AG04450 (cell line): ENCODE measurements at regions not wholly inside any gene's neighbourhood (a gene's known extent, or its start where the extent isn't known, plus 50 kb on each side); places are given as distances from the start of the nearest gene placed in this dataset.

ENCODE experiments used
- CTCF ChIA-PET: fragments of 300-600, 350-600 bp; formaldehyde crosslinking; extraction: SDS; loops from one replicate; lab custom pipeline; 2022; ENCODE audit warnings: antibody characterized with exemption, inconsistent platforms; lab: Charles Lee
- POLR2A ChIA-PET: fragments of 350-600 bp; formaldehyde crosslinking; extraction: SDS; loops from one replicate; lab custom pipeline; 2021; ENCODE audit warnings: antibody characterized with exemption, inconsistent platforms; lab: Yijun Ruan, JAX
- DNase-seq: peaks from one replicate; pipeline ENCODE4 v3.0.0-alpha.2; 2011; ENCODE audit warnings: low read depth, low spot score
- H3K27ac ChIP-seq: one replicate; pipeline ENCODE4 v1.5.1; 2012; ENCODE audit warnings: low read depth, low read length, control low read depth
- H3K27me3 ChIP-seq: one replicate; pipeline ENCODE4 v1.6.0; 2012; ENCODE audit warnings: low read length; ENCODE audit not compliant: control insufficient read depth, insufficient read depth
- H3K4me3 ChIP-seq: 2 replicates; pipeline ENCODE4 v1.5.1; 2011; ENCODE audit warnings: mild to moderate bottlenecking, low read depth, low read length, control low read depth
- H3K9me3 ChIP-seq: 2 replicates; pipeline ENCODE4 v1.5.1; 2012; ENCODE audit warnings: low read length; ENCODE audit not compliant: control insufficient read depth, insufficient read depth
- TF ChIP-seq, protein P1 (sequence below): IDR thresholded peaks from 2 replicates; pipeline ENCODE4 v1.5.1; 2011; ENCODE audit warnings: low read depth, low read length, control low read depth, inconsistent platforms

- no peaks in the 10 kb centered on the region for H3K27me3 ChIP-seq
- POLR2A ChIA-PET: no interaction called here
- peaks cover 8% of the 10 kb centered on the region for H3K9me3 ChIP-seq
- no peak for DNase-seq
- TF ChIP-seq, protein P1, sequence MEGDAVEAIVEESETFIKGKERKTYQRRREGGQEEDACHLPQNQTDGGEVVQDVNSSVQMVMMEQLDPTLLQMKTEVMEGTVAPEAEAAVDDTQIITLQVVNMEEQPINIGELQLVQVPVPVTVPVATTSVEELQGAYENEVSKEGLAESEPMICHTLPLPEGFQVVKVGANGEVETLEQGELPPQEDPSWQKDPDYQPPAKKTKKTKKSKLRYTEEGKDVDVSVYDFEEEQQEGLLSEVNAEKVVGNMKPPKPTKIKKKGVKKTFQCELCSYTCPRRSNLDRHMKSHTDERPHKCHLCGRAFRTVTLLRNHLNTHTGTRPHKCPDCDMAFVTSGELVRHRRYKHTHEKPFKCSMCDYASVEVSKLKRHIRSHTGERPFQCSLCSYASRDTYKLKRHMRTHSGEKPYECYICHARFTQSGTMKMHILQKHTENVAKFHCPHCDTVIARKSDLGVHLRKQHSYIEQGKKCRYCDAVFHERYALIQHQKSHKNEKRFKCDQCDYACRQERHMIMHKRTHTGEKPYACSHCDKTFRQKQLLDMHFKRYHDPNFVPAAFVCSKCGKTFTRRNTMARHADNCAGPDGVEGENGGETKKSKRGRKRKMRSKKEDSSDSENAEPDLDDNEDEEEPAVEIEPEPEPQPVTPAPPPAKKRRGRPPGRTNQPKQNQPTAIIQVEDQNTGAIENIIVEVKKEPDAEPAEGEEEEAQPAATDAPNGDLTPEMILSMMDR: no peak
- CTCF ChIA-PET: no interaction called here
- H3K27ac ChIP-seq: no peak overlapping the region
- no peak overlapping the region for H3K4me3 ChIP-seq
These were observed 133.2 kb upstream of the HS3ST3A1 start for GRCh38 chr17:13734880-13735279.

DNA sequence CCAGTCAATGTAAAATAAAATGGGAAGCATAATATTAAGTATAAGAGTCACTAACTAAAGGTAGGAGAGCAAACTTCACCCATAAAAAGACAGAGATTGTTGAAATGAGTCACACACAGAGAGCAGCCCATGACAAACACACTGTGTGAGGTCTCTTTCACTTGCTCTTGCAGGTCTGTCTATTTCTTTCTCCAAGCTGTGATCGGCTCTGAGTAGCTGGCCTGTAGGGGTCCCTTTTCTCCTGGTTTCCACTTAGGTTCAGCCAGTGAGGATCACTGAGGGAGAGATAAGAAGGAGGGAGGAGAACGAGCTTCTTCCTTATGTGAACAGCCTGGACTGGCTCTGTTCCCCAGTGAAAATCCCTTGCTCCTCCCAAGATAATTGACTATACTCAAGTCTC, 133.7 kb upstream of the HS3ST3A1 start:
- H3K27me3 ChIP-seq: no peaks in the 10 kb centered on the region
- POLR2A ChIA-PET: no interaction called here
- H3K9me3 ChIP-seq: peaks cover 8% of the 10 kb centered on the region
- H3K27ac ChIP-seq: no peak overlapping the region
- no peak for DNase-seq
- CTCF ChIA-PET: no interaction called here
- TF ChIP-seq, protein P1: no peak
- no peak overlapping the region for H3K4me3 ChIP-seq

- H3K4me3 ChIP-seq: no peak overlapping the region
- peaks cover 8% of the 10 kb centered on the region for H3K9me3 ChIP-seq
- TF ChIP-seq, protein P1: no peak
- CTCF ChIA-PET: no interaction called here
- H3K27ac ChIP-seq: no peak overlapping the region
- DNase-seq: no peak
- POLR2A ChIA-PET: no interaction called here
- H3K27me3 ChIP-seq: no peaks in the 10 kb centered on the region
These were observed 134.1 kb upstream of the HS3ST3A1 start for GRCh38 chr17:13735861-13736260.

GRCh38 chr17:13736916-13737315, 135.2 kb upstream of the HS3ST3A1 start:
- ChIA-PET POLR2A (no interaction called here), CTCF (no interaction called here)
- TF ChIP-seq, protein P1: no peak
- Histone ChIP-seq H3K27me3 (no peaks in the 10 kb centered on the region), H3K27ac (no peak overlapping the region), H3K9me3 (peaks cover 8% of the 10 kb centered on the region), H3K4me3 (no peak overlapping the region)
- DNase-seq: peak; percentile 18

- DNase-seq: no peak
- Histone ChIP-seq H3K27ac (no peak overlapping the region), H3K27me3 (no peaks in the 10 kb centered on the region), H3K9me3 (no peaks in the 10 kb centered on the region), H3K4me3 (no peak overlapping the region)
- TF ChIP-seq, protein P1: no peak
- POLR2A ChIA-PET: no interaction called here
- CTCF ChIA-PET: no interaction called here
These were observed 139.0 kb upstream of the HS3ST3A1 start for GRCh38 chr17:13740686-13741085.
